ENCODE measurements at regions not wholly inside any gene's neighbourhood (a gene's known extent, or its start where the extent isn't known, plus 50 kb on each side); places are given as distances from the start of the nearest gene placed in this dataset.
A peak's percentile ranks its signal among the peaks of the same experiment; 100 is the strongest.

DNA sequence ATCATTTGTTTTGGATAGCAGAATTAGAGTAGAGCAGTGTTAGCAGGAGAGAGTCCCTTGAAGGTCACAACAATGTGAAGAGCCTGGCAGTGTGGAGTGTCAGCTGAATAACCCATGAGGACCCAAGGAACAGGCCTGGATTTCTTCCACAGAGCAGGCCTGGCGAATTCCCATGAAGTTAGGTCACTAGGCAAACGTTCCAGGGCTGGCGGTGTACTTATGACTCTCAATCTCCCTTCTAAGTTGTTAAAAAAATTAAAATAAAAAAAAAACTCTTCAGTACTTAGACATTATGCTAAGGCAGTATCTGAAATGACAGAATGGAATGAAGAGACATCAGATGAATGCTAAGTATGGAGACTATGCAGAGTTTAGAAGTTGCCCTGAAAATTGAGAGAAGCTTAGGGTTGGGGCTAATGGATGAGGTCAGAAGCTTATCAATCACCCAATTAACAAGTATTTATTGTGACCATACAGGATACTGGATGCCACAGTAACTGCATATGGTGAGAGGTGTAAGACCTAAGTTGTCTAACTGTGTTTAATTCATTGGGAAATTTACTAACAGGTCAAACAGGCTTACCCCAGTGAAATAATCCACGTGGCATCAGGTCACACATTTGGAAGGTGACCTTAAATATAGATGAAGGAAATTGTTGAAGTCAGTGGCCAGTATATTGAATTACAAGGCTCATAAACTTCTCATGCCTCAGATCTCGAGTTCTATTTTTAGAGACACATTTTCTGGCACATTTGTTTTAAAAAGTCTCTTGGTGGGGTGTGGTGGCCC, 126.2 kb upstream of the NRP1 start:
- Histone ChIP-seq H4K20me1 (no peaks in the 10 kb centered on the region), H3K9me3 (replicated peaks in 1 of 11) (no peaks in the 10 kb centered on the region), H3K4me1 (peaks cover 0 to 17% (median 7%) of the 10 kb centered on the region in 10 experiments; a peak in 15 of 20 replicates), H3K9ac (no peak overlapping the region), H3K4me3 (no peak overlapping the region), H3K4me2 (peak overlapping the region in 1 of 11 experiments; percentile 11; a peak in 1 of 22 replicates), H3K36me3 (no peaks in the 10 kb centered on the region), H3K27ac (no peak overlapping the region), H3K27me3 (no peaks in the 10 kb centered on the region)
- TF ChIP-seq Cebpa-rat (IDR thresholded peaks at IDR 0.05), result no peak

- peaks cover 0 to 22% (median 8%) of the 10 kb centered on the region in 10 experiments; a peak in 15 of 20 replicates for H3K4me1 ChIP-seq
- no peaks in the 10 kb centered on the region for H4K20me1 ChIP-seq
- no peaks in the 10 kb centered on the region for H3K36me3 ChIP-seq
- H3K9ac ChIP-seq, result no peak overlapping the region
- no peak for TF ChIP-seq Cebpa-rat (IDR thresholded peaks at IDR 0.05)
- no peak overlapping the region for H3K27ac ChIP-seq
- H3K27me3 ChIP-seq, result no peaks in the 10 kb centered on the region
- no peaks in the 10 kb centered on the region for H3K9me3 ChIP-seq (replicated peaks in 1 of 11)
- no peak overlapping the region for H3K4me3 ChIP-seq
- no peak overlapping the region for H3K4me2 ChIP-seq
These were observed 125.1 kb upstream of the NRP1 start for GRCh38 chr10:33459602-33460001.

DNA sequence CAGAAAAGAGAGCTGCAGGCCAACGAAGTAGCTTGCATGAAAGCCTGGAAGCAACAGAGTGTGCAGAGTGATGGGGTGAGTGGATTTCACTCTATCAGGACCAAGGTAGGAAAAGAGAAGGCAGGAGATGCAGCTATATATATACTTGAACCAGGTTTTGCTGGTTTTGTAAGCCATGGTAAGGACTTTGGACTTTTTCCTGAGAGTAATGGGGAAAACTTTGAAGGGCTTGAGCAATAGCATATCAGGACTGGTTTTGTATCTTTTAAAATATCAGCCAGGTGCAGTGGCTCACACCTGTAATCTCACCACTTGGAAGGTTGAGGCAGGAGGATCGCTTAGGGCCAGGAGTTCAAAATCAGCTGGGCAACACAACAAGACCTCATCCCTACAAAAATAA, 120.6 kb upstream of the NRP1 start:
- no peak for TF ChIP-seq Cebpa-rat (IDR thresholded peaks at IDR 0.05)
- H3K36me3 ChIP-seq, result no peaks in the 10 kb centered on the region
- H3K4me3 ChIP-seq, result no peak overlapping the region
- H3K9me3 ChIP-seq (replicated peaks in 1 of 11), result peaks cover 8 to 16% (median 13%) of the 10 kb centered on the region in 11 experiments; a peak in 17 of 22 replicates
- H4K20me1 ChIP-seq, result no peaks in the 10 kb centered on the region
- peaks cover 0 to 13% (median 8%) of the 10 kb centered on the region in 10 experiments; a peak in 15 of 20 replicates for H3K4me1 ChIP-seq
- no peak overlapping the region for H3K27ac ChIP-seq
- H3K4me2 ChIP-seq, result no peak overlapping the region
- H3K9ac ChIP-seq, result no peak overlapping the region
- no peaks in the 10 kb centered on the region for H3K27me3 ChIP-seq

DNA sequence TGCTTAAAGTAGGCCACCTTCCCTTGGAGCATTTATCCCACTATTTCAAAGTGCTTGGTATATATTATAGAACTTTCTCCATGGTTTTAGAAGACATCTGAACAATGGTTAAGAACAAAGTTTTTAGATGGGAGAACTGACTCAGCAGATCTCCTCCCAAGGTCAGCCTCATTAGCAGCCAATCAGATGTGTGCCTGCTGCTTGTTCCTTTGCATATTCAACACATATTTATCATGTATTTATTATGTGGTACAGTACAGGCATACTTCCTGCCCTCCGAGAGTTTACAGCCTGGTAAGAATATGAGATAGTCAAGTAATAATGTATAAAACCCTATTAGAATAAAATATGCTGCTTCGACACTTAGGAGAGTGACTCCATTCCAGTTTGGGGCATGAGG, 120.1 kb upstream of the NRP1 start:
- Histone ChIP-seq H3K36me3 (no peaks in the 10 kb centered on the region), H3K4me2 (no peak overlapping the region), H3K27ac (no peak overlapping the region), H3K27me3 (no peaks in the 10 kb centered on the region), H3K4me1 (peaks cover 0 to 13% (median 8%) of the 10 kb centered on the region in 10 experiments; a peak in 15 of 20 replicates), H3K4me3 (no peak overlapping the region), H3K9ac (no peak overlapping the region), H3K9me3 (replicated peaks in 1 of 11) (peaks cover 8 to 16% (median 13%) of the 10 kb centered on the region in 11 experiments; a peak in 17 of 22 replicates), H4K20me1 (no peaks in the 10 kb centered on the region)
- no peak for TF ChIP-seq Cebpa-rat (IDR thresholded peaks at IDR 0.05)

GRCh38 chr10:33453081-33454025, 118.9 kb upstream of the NRP1 start:
- H3K9ac ChIP-seq, result no peak overlapping the region
- H3K27ac ChIP-seq, result no peak overlapping the region
- H3K9me3 ChIP-seq (replicated peaks in 1 of 11), result peaks cover 8 to 16% (median 13%) of the 10 kb centered on the region in 11 experiments; a peak in 17 of 22 replicates
- H3K27me3 ChIP-seq, result no peaks in the 10 kb centered on the region
- no peaks in the 10 kb centered on the region for H4K20me1 ChIP-seq
- no peak for TF ChIP-seq Cebpa-rat (IDR thresholded peaks at IDR 0.05)
- H3K4me3 ChIP-seq, result no peak overlapping the region
- H3K36me3 ChIP-seq, result no peaks in the 10 kb centered on the region
- H3K4me1 ChIP-seq, result peaks cover 0 to 13% (median 8%) of the 10 kb centered on the region in 10 experiments; a peak in 15 of 20 replicates
- H3K4me2 ChIP-seq, result no peak overlapping the region

DNA sequence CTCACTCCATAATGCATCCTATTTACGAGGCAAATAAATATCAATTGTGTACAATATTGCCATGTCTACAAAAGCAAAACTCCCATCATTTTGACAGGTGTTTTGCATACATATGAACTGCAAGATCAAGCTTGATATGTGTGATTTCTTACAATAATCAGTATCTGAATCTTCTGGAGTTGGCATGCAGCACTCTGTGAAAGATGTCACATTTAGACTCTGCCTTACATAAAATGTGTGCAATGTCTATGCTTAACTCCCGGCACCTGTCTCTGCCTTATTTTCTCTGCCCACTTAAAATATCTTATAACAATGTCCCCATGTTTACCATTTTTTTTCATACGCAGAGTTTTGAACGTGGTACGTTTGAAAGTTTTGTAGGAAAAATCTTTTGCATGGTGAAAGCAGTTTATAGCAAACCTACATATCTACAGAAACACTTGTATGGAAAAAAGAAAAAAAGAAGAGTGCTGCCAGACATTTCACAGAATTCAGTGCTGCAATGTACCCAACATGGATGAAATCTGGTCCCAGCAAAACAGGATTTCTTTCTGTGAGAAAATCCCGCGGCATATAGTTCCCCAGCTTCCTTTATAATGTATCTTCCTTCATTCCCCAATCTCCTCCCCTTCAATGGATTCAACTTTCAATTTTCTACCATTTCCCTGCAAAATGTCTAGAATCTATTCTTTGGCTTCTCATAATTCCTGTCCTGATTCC, 114.1 kb upstream of the NRP1 start:
- Histone ChIP-seq H3K4me3 (no peak overlapping the region), H4K20me1 (no peaks in the 10 kb centered on the region), H3K9me3 (replicated peaks in 1 of 11) (peaks cover 8 to 16% (median 13%) of the 10 kb centered on the region in 11 experiments; a peak in 17 of 22 replicates), H3K4me2 (no peak overlapping the region), H3K4me1 (no peaks in the 10 kb centered on the region), H3K27me3 (no peaks in the 10 kb centered on the region), H3K36me3 (no peaks in the 10 kb centered on the region), H3K27ac (no peak overlapping the region), H3K9ac (no peak overlapping the region)
- TF ChIP-seq Cebpa-rat (IDR thresholded peaks at IDR 0.05), result no peak

GRCh38 chr10:33441561-33441960, 107.1 kb upstream of the NRP1 start:
- Histone ChIP-seq H3K27ac (no peak overlapping the region), H3K4me2 (peak overlapping the region in 5 of 11 experiments; percentile 1 to 42 (median 22); a peak in 5 of 22 replicates), H3K4me3 (no peak overlapping the region), H4K20me1 (no peaks in the 10 kb centered on the region), H3K9me3 (replicated peaks in 1 of 11) (peaks cover 0 to 17% (median 0%) of the 10 kb centered on the region in 11 experiments; a peak in 5 of 22 replicates), H3K36me3 (no peaks in the 10 kb centered on the region), H3K4me1 (peaks cover 0 to 9% (median 5%) of the 10 kb centered on the region in 10 experiments; a peak in 7 of 20 replicates), H3K9ac (no peak overlapping the region), H3K27me3 (no peaks in the 10 kb centered on the region)
- TF ChIP-seq Cebpa-rat (IDR thresholded peaks at IDR 0.05), result no peak

- peak overlapping the region in 3 of 11 experiments; percentile 35 to 47 (median 36); a peak in 4 of 22 replicates for H3K9ac ChIP-seq
- peaks cover 0 to 24% (median 0%) of the 10 kb centered on the region in 10 experiments; a peak in 8 of 20 replicates for H3K4me1 ChIP-seq
- H3K4me3 ChIP-seq, result no peak overlapping the region
- 0 out of 22 replicates have a peak, but pooled peaks of 1 of the 11 experiments have one; percentile 17 for TF ChIP-seq Cebpa-rat (IDR thresholded peaks at IDR 0.05)
- H3K9me3 ChIP-seq (replicated peaks in 1 of 11), result no peaks in the 10 kb centered on the region
- H3K27ac ChIP-seq, result peak overlapping the region in 4 of 11 experiments; percentile 39 to 70 (median 59); a peak in 9 of 22 replicates
- no peaks in the 10 kb centered on the region for H3K36me3 ChIP-seq
- no peaks in the 10 kb centered on the region for H4K20me1 ChIP-seq
- no peaks in the 10 kb centered on the region for H3K27me3 ChIP-seq
- peak overlapping the region in 5 of 11 experiments; percentile 28 to 66 (median 44); a peak in 10 of 22 replicates for H3K4me2 ChIP-seq
These were observed 100.5 kb upstream of the NRP1 start for GRCh38 chr10:33434933-33435332.

All from BLaER1 treated with 17β-estradiol and CSF1 and Interleukin-3, amounts not matched to agents 10 nM and 100 nM (cell line).